ENCODE measurements at regions not wholly inside any gene's neighbourhood (a gene's known extent, or its start where the extent isn't known, plus 50 kb on each side); places are given as distances from the start of the nearest gene placed in this dataset.

DNA sequence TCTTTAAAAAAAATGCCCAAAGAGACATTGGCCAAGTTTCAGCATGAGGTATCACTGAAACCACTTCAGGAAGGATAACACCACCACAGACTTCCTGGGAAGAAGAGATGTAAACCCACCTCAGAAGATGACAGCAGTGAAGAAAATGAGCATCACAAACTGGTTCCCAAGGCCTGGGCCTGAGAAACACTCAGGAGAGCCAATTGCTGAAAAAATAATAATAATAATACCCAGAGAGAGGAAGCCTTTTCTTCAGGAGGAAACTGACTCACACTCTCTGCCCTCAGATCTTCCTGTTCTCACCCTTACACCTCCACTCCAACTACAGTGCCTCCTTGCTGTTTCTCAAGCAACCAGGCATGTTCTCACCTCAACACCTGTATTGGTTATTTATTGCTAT, 68.1 kb upstream of the MAFB start:
- Histone ChIP-seq H4K20me1 (ENCODE audit: control insufficient read depth, insufficient read depth, low read length, poor library complexity, severe bottlenecking) (no peaks in the 10 kb centered on the region), H3K4me3 (ENCODE audit: control extremely low read depth in 1 of 5, extremely low read depth in 1 of 5, insufficient read depth in 1 of 5, low read depth in 2 of 5, low read length in 4 of 5) (no peak overlapping the region), H3K27me3 (replicated peaks in 1 of 4; ENCODE audit: control extremely low read depth in 1 of 4, control insufficient read depth in 3 of 4, insufficient read depth in 4 of 4, low read length in 3 of 4) (no peaks in the 10 kb centered on the region), H3K9me3 (ENCODE audit: control extremely low read depth in 1 of 3, control insufficient read depth in 2 of 3, insufficient read depth in 1 of 3, low read length in 2 of 3) (no peaks in the 10 kb centered on the region), H3K36me3 (replicated peaks in 1 of 2; ENCODE audit: control extremely low read depth in 1 of 2, control insufficient read depth in 1 of 2, extremely low read depth in 1 of 2, insufficient read depth in 2 of 2, low read length in 1 of 2) (no peaks in the 10 kb centered on the region), H3K4me1 (ENCODE audit: control insufficient read depth in 2 of 2, insufficient read depth in 2 of 2, low read length in 2 of 2) (no peaks in the 10 kb centered on the region), H3K79me2 (ENCODE audit: control insufficient read depth, insufficient read depth, low read length) (no peaks in the 10 kb centered on the region), H2AFZ (ENCODE audit: insufficient read depth, low read depth, low read length, poor library complexity, severe bottlenecking) (no peak overlapping the region), H3K27ac (ENCODE audit: low read length in 2 of 2) (no peak overlapping the region), H3K4me2 (replicated peaks; ENCODE audit: low read depth, low read length, poor library complexity, severe bottlenecking) (no peak overlapping the region), H3K9ac (ENCODE audit: low read length) (no peak overlapping the region)
- TF ChIP-seq EZH2 (IDR thresholded peaks at IDR 0.05; ENCODE audit: borderline replicate concordance, insufficient read depth, low read depth, low read length, poor library complexity, severe bottlenecking): no peak
- no peak for TF ChIP-seq CTCF (IDR thresholded peaks at IDR 0.05)
- H3K4me1 Mint-ChIP-seq: no peaks in the 10 kb centered on the region
- no peak overlapping the region for H3K27ac Mint-ChIP-seq
- peaks cover 7% of the 10 kb centered on the region for H3K27me3 Mint-ChIP-seq
- no peak for DNase-seq
- H3K9me3 Mint-ChIP-seq (ENCODE audit: insufficient read depth): no peaks in the 10 kb centered on the region
- intact Hi-C loops (cut with micrococcal nuclease): no loop called here
- ChIA-PET POLR2A (no interaction called here), CTCF (no interaction called here)
- no peak overlapping the region for H3K4me3 Mint-ChIP-seq
- no peak for ATAC-seq (ENCODE audit: low read depth)

- no peak overlapping the region for H3K4me2 ChIP-seq (replicated peaks; ENCODE audit: low read depth, low read length, poor library complexity, severe bottlenecking)
- 100% methylated on average over 2 of the region's 2 CpGs for WGBS (ENCODE audit: insufficient coverage)
- no peaks in the 10 kb centered on the region for H3K36me3 ChIP-seq (replicated peaks in 1 of 2; ENCODE audit: control extremely low read depth in 1 of 2, control insufficient read depth in 1 of 2, extremely low read depth in 1 of 2, insufficient read depth in 2 of 2, low read length in 1 of 2)
- H3K79me2 ChIP-seq (ENCODE audit: control insufficient read depth, insufficient read depth, low read length): no peaks in the 10 kb centered on the region
- H3K4me3 ChIP-seq (ENCODE audit: control extremely low read depth in 1 of 5, extremely low read depth in 1 of 5, insufficient read depth in 1 of 5, low read depth in 2 of 5, low read length in 4 of 5): no peak overlapping the region
- no peak for TF ChIP-seq EZH2 (IDR thresholded peaks at IDR 0.05; ENCODE audit: borderline replicate concordance, insufficient read depth, low read depth, low read length, poor library complexity, severe bottlenecking)
- TF ChIP-seq CTCF (IDR thresholded peaks at IDR 0.05): no peak
- Mint-ChIP-seq H3K9me3 (ENCODE audit: insufficient read depth) (no peaks in the 10 kb centered on the region), H3K4me1 (no peaks in the 10 kb centered on the region), H3K27me3 (no peaks in the 10 kb centered on the region), H3K27ac (no peak overlapping the region), H3K4me3 (no peak overlapping the region)
- H3K4me1 ChIP-seq (ENCODE audit: control insufficient read depth in 2 of 2, insufficient read depth in 2 of 2, low read length in 2 of 2): no peaks in the 10 kb centered on the region
- intact Hi-C loops (cut with micrococcal nuclease): no loop called here
- no peak overlapping the region for H3K27ac ChIP-seq (ENCODE audit: low read length in 2 of 2)
- no peaks in the 10 kb centered on the region for H4K20me1 ChIP-seq (ENCODE audit: control insufficient read depth, insufficient read depth, low read length, poor library complexity, severe bottlenecking)
- H3K9me3 ChIP-seq (ENCODE audit: control extremely low read depth in 1 of 3, control insufficient read depth in 2 of 3, insufficient read depth in 1 of 3, low read length in 2 of 3): no peaks in the 10 kb centered on the region
- ATAC-seq (ENCODE audit: low read depth) (no peak), DNase-seq (no peak)
- CTCF ChIA-PET: no interaction called here
- POLR2A ChIA-PET: no interaction called here
- no peak overlapping the region for H2AFZ ChIP-seq (ENCODE audit: insufficient read depth, low read depth, low read length, poor library complexity, severe bottlenecking)
- no peaks in the 10 kb centered on the region for H3K27me3 ChIP-seq (replicated peaks in 1 of 4; ENCODE audit: control extremely low read depth in 1 of 4, control insufficient read depth in 3 of 4, insufficient read depth in 4 of 4, low read length in 3 of 4)
- no peak overlapping the region for H3K9ac ChIP-seq (ENCODE audit: low read length)
These were observed 69.8 kb upstream of the MAFB start for GRCh38 chr20:40758790-40759189.

Data from B cell (primary cell).